ENCODE measurements at regions not wholly inside any gene's neighbourhood (a gene's known extent, or its start where the extent isn't known, plus 50 kb on each side); places are given as distances from the start of the nearest gene placed in this dataset.

DNA sequence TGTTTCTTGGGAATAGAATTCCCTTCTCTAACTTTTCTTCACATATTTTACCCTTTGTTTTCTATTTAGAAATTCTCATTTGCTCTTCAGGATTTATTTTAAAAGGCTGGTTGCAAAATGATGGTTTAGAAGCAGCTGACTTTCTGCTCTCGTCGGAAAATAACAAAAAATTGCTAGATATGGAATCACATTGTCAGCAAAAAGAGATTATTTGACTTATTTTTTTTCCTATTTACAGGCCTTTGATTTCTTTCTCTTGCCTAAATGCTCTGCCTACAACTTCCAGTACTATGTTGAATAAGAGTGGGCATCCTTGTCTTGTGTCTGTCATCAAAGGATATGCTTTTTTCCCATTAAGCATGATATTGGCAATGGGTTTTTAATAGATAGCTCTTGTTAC lies 1619.1 kb upstream of the ACO1 start:
- H3K27ac ChIP-seq, result no peak overlapping the region
- no peaks in the 10 kb centered on the region for H3F3A ChIP-seq (ENCODE audit: low read depth)
- no peak for DNase-seq (ENCODE audit: low spot score)
- no peaks in the 10 kb centered on the region for H3K4me1 ChIP-seq
- Mint-ChIP-seq H3K4me1 (no peaks in the 10 kb centered on the region), H3K27ac (no peak overlapping the region), H3K4me3 (no peak overlapping the region), H3K36me3 (no peaks in the 10 kb centered on the region), H3K27me3 (ENCODE audit: insufficient read depth, low read depth) (no peaks in the 10 kb centered on the region), H3K9me3 (no peaks in the 10 kb centered on the region)
- H3K79me2 ChIP-seq (ENCODE audit: low read depth), result no peaks in the 10 kb centered on the region
- no peaks in the 10 kb centered on the region for H3K9me3 ChIP-seq (ENCODE audit: low read depth)
- H4K20me1 ChIP-seq (ENCODE audit: low read depth), result no peaks in the 10 kb centered on the region
- no peak overlapping the region for H3K4me2 ChIP-seq
- H3K4me3 ChIP-seq, result no peak overlapping the region
- TF ChIP-seq EZH2 (IDR thresholded peaks at IDR 0.05) (no peak), EZH2phosphoT487 (IDR thresholded peaks at IDR 0.05) (no peak)
- TF ChIP-seq, protein P1, sequence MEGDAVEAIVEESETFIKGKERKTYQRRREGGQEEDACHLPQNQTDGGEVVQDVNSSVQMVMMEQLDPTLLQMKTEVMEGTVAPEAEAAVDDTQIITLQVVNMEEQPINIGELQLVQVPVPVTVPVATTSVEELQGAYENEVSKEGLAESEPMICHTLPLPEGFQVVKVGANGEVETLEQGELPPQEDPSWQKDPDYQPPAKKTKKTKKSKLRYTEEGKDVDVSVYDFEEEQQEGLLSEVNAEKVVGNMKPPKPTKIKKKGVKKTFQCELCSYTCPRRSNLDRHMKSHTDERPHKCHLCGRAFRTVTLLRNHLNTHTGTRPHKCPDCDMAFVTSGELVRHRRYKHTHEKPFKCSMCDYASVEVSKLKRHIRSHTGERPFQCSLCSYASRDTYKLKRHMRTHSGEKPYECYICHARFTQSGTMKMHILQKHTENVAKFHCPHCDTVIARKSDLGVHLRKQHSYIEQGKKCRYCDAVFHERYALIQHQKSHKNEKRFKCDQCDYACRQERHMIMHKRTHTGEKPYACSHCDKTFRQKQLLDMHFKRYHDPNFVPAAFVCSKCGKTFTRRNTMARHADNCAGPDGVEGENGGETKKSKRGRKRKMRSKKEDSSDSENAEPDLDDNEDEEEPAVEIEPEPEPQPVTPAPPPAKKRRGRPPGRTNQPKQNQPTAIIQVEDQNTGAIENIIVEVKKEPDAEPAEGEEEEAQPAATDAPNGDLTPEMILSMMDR (IDR thresholded peaks at IDR 0.05), result no peak
- H3K9ac ChIP-seq, result no peak overlapping the region
- H2AFZ ChIP-seq (replicated peaks), result no peak overlapping the region
- no peaks in the 10 kb centered on the region for H3K36me3 ChIP-seq
- no peaks in the 10 kb centered on the region for H3K27me3 ChIP-seq

GRCh38 chr9:30771163-30771708 lies 1613.2 kb upstream of the ACO1 start:
- Histone ChIP-seq H3K4me3 (no peak overlapping the region), H3K27ac (no peak overlapping the region), H3K4me1 (no peaks in the 10 kb centered on the region), H3K9ac (no peak overlapping the region), H2AFZ (replicated peaks) (no peak overlapping the region), H3K36me3 (no peaks in the 10 kb centered on the region), H3K27me3 (no peaks in the 10 kb centered on the region), H3K79me2 (ENCODE audit: low read depth) (no peaks in the 10 kb centered on the region), H3F3A (ENCODE audit: low read depth) (no peaks in the 10 kb centered on the region), H3K4me2 (no peak overlapping the region), H4K20me1 (ENCODE audit: low read depth) (no peaks in the 10 kb centered on the region), H3K9me3 (ENCODE audit: low read depth) (no peaks in the 10 kb centered on the region)
- DNase-seq (ENCODE audit: low spot score), result no peak
- no peak overlapping the region for H3K27ac Mint-ChIP-seq
- peaks cover 4% of the 10 kb centered on the region for H3K9me3 Mint-ChIP-seq
- no peaks in the 10 kb centered on the region for H3K27me3 Mint-ChIP-seq (ENCODE audit: insufficient read depth, low read depth)
- H3K4me3 Mint-ChIP-seq, result no peak overlapping the region
- no peak for TF ChIP-seq EZH2phosphoT487 (IDR thresholded peaks at IDR 0.05)
- TF ChIP-seq, protein P1 (IDR thresholded peaks at IDR 0.05), result no peak
- TF ChIP-seq EZH2 (IDR thresholded peaks at IDR 0.05), result no peak
- H3K4me1 Mint-ChIP-seq, result peaks cover 5% of the 10 kb centered on the region
- no peaks in the 10 kb centered on the region for H3K36me3 Mint-ChIP-seq

GRCh38 chr9:30771760-30772159 lies 1612.7 kb upstream of the ACO1 start:
- no peaks in the 10 kb centered on the region for H3K9me3 ChIP-seq (ENCODE audit: low read depth)
- no peak overlapping the region for H3K4me3 ChIP-seq
- H3K9ac ChIP-seq, result no peak overlapping the region
- no peaks in the 10 kb centered on the region for H3K79me2 ChIP-seq (ENCODE audit: low read depth)
- no peak overlapping the region for H3K4me2 ChIP-seq
- no peaks in the 10 kb centered on the region for H3K4me1 ChIP-seq
- H4K20me1 ChIP-seq (ENCODE audit: low read depth), result no peaks in the 10 kb centered on the region
- peaks cover 5% of the 10 kb centered on the region for H3K4me1 Mint-ChIP-seq
- H3F3A ChIP-seq (ENCODE audit: low read depth), result no peaks in the 10 kb centered on the region
- no peaks in the 10 kb centered on the region for H3K36me3 Mint-ChIP-seq
- TF ChIP-seq, protein P1 (IDR thresholded peaks at IDR 0.05), result no peak
- TF ChIP-seq EZH2 (IDR thresholded peaks at IDR 0.05) (no peak), EZH2phosphoT487 (IDR thresholded peaks at IDR 0.05) (no peak)
- H3K27me3 Mint-ChIP-seq (ENCODE audit: insufficient read depth, low read depth), result no peaks in the 10 kb centered on the region
- H3K27ac ChIP-seq, result no peak overlapping the region
- H3K9me3 Mint-ChIP-seq, result peaks cover 4% of the 10 kb centered on the region
- H3K27me3 ChIP-seq, result no peaks in the 10 kb centered on the region
- DNase-seq (ENCODE audit: low spot score), result no peak
- no peak overlapping the region for H3K27ac Mint-ChIP-seq
- no peaks in the 10 kb centered on the region for H3K36me3 ChIP-seq
- H3K4me3 Mint-ChIP-seq, result no peak overlapping the region
- H2AFZ ChIP-seq (replicated peaks), result no peak overlapping the region

Data from neural progenitor cell (in vitro differentiated cells).